Activated CD4-positive, alpha-beta T cell treated with anti-CD3 and anti-CD28 coated beads, Interleukin-2, amount 50 U/mL, for 16 hours (primary cell): ENCODE measurements at regions not wholly inside any gene's neighbourhood (a gene's known extent, or its start where the extent isn't known, plus 50 kb on each side); places are given as distances from the start of the nearest gene placed in this dataset.
"Not testable (repeated sequence)": the region's sequence is repeated elsewhere in the genome, so short reads cannot be mapped to it uniquely, and the experiment has no call there.

ENCODE experiments used
- DNase-seq: peaks from one replicate; pipeline ENCODE4 v3.0.0-alpha.2; 2020

- DNase-seq: no peak
These were observed 101.8 kb downstream of the RPLP1 start for GRCh38 chr15:69554279-69554961.

DNA sequence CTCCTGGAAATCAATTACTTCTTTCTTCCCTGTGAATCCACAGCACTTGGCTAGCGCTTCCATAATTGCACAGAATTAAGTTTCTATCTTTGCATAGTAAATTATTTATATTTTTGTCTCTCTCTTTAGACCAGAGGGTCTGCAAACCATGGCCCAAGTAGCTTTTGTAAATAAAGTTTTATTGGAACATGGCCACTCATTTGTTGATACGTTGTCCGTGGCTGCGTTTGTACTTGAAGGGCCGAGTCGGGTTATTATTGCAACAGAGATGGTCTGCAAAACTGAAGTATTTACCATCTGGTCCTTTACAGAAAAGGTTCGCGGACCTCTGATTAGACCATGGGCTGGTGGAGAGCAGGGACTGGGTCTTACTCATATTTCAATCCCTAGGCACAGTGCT, 102.5 kb downstream of the RPLP1 start:
- no peak for DNase-seq

- no peak for DNase-seq
These were observed 103.7 kb downstream of the RPLP1 start for GRCh38 chr15:69556344-69556743.

DNA sequence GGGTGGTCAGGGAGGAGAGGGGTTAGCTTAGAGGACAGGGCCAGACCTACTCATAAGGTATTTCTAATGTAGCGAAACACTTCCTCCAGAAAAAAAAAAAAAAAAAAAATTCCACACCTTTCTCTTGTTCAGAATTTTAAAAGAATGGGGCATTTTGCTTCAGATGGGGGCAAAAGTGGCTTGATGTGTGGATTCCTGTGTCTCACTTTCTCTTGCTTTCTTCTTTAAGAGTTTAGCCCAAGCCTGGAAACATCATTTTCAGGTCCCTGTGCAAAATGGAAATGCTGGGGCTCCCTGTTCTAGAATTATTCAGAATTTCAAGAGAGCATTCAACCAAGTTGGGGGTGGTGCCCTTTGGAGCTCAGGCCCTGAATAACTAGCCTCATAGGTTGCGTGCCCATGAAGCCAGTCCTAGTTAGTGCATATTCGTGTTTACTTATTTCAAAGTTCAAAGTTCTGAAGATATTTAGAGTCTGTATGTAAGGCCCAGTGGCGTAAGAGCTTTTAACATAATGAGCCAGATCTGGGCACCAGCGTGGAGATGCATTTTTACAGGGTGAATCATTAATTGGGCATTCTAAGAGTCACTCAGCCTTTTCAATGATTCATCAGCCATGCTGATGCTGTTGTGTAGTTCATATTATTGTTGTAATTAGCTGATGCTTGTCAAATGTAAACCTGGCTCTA, 104.5 kb downstream of the RPLP1 start:
- DNase-seq: no peak

DNA sequence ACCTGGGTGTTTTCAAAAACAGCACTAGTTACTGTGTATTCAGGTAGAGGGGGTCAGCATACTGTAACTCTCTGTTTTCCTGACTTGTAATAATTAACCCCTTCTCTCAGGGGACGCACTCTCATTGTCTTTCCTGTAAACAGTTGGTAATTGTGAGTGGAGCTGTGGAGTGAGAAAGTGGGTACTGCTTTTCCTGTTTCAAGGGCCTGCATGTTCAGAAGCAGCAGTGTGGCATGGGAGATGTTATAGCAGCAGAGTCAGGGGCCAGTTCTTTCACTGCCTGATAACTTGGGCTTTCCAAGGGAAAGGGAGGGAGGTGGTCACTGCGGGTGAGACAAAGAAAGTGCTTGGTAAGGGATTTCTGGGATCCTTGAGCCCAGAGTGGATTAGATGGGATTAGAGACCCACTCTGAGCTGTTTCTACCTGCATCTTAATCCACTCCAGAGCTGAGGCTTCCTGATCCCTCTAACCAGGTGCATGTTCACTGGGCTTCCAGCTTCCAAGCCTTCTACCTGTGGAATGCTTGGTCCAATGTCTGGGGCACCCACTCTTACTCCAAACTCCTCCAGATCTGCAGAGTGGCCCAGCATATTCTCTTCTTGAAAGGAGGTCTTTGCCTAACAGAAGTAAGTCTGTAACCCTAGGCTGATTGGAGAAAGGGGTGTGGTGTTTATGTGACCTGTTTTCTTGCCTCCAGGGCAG, 105.2 kb downstream of the RPLP1 start:
- DNase-seq: no peak

- no peak for DNase-seq
These were observed 107.0 kb downstream of the RPLP1 start for GRCh38 chr15:69559440-69560190.

- no peak for DNase-seq
These were observed 108.6 kb downstream of the RPLP1 start for GRCh38 chr15:69561071-69561784.

GRCh38 chr15:69562116-69562515, 109.5 kb downstream of the RPLP1 start:
- no peak for DNase-seq

DNA sequence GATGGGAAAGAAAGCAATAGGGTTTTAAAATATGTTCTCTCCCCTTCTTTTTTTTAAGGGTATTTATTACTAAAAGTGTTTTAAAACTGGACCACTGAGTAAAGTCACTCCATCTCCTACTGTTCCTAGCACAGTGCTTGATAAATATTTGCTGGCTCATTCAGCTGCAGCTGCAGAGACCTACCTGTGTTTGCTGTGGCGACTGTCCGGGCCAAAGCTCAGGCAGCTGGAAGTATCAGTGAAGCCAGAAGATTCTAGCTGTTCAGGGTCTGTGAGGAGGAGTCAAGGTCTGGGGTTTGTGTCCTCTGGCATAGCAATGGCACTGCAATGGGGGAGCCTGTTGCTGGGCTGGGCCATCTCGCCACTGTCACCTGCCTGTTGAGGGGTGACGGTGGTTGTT, 109.9 kb downstream of the RPLP1 start:
- no peak for DNase-seq

- DNase-seq: no peak
These were observed 112.5 kb downstream of the RPLP1 start for GRCh38 chr15:69565066-69565655.

DNA sequence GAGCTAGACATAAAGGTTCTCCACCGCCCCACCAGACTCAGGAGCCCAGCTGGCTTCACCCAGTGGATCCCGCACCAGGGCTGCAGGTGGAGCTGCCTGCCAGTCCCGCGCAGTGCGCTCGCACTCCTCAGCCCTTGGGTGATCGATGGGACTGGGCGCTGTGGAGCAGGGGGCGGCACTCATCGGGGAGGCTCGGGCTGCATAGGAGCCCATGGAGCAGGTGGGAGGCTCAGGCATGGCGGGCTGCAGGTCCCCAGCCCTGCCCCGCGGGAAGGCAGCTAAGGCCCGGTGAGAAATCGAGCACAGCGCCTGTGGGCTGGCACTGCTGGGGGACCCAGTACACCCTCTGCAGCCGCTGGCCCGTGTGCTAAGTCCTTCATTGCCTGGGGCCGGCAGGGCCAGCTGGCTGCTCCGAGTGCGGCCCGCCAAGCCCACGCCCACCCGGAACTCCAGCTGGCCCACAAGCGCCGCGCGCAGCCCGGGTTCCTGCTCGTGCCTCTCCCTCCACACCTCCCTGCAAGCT, 114.7 kb downstream of the RPLP1 start:
- not testable (repeated sequence) for DNase-seq

DNA sequence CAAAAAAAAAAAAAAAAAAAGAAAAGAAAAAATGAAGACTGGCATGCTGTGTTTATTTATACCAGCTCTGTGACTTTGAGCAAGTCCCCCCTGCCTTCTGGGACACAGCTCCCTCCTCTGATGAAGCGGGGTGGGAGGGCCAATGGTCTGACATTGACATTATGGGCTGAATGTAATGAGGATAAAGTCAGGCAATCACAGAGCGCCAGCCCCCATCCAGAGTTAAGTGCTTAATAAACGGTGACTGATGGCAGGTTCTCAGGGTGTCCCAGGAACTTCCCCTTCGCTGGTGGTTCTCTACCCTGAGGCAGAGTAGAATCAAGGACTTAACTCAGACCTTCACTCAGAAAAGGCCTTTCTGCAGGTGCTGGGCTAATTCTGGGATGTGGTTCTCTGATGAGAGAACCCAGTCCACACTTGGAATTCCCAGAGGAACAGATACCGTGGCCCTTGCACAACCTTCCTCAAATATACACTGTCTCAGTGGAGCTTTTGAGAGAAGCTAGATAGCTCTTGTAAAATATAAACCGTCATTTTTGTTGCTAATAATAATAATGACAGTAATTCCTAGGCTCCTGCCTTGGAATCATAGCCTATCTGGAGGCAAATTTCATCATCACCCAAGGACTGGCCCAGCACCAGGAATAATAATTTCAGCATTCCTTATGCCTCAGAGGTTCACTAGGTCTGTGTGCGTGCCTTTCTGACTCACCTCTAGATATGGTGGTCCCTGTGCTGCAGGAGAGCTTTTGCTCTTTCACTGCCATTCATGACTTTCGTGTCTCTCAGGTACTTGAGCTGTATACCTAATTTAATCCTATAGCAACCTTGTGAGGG, 115.8 kb downstream of the RPLP1 start:
- no peak for DNase-seq

DNA sequence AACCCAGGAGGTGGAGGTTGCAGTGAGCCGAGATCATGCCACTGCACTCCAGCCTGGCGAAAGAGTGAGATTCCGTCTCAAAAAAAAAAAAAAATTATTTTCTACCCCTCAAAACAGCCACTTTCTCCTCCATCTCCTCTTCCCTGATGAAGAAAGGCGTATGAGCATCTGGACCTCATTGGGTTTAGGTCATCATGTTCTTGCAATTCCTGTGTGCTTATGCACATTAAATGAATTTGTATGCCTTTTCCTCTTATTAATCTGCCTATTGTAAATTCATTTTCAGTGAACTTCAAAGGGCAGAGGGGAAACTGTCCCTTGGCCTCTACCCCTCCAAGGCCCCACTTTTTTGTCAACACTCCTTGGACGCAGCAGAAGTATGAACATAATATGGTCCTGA, 117.8 kb downstream of the RPLP1 start:
- DNase-seq: no peak

DNA sequence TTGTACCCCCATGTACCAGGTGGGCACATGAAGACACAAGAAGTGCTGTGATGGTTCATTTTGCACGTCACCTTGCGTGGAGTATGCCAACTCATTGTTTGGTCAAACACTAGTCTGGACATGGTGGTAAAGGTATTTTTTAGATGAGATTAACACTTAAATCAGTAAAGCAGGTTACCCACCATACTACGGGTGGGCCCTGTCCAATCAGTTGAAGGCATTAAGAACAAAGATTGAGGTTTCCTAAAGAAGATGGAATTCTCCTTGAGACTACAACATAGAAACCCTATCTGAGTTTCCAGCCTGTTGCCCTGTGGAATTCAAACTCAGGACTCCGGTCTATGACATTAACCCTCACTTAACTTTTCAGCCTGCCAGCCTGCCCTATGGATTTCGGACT, 118.4 kb downstream of the RPLP1 start:
- no peak for DNase-seq

GRCh38 chr15:69573278-69573677, 120.7 kb downstream of the RPLP1 start:
- DNase-seq: not testable (repeated sequence)

GRCh38 chr15:69573815-69574475, 121.3 kb downstream of the RPLP1 start:
- peak; percentile 72 for DNase-seq

- DNase-seq: no peak
These were observed 121.9 kb downstream of the RPLP1 start for GRCh38 chr15:69574506-69574905.

DNA sequence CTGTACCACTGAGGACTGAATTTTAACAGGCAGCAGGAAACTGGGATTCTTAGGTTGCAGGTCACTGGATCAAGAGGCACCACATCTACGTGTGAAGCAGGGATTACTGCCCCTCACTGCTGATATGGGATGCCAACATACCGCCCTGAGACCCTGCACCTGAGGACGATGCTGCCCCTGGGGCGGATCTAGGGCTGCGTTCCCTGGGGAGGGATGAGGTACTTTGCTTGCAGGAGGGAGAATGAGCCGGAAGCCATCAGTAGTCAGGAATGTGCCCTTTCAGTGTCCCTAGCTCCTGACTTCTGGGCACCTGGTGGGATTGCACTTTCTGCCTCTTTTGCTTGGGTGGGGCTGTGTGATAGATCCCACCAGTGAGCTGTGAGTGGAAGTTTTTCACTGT, 122.8 kb downstream of the RPLP1 start:
- no peak for DNase-seq

DNA sequence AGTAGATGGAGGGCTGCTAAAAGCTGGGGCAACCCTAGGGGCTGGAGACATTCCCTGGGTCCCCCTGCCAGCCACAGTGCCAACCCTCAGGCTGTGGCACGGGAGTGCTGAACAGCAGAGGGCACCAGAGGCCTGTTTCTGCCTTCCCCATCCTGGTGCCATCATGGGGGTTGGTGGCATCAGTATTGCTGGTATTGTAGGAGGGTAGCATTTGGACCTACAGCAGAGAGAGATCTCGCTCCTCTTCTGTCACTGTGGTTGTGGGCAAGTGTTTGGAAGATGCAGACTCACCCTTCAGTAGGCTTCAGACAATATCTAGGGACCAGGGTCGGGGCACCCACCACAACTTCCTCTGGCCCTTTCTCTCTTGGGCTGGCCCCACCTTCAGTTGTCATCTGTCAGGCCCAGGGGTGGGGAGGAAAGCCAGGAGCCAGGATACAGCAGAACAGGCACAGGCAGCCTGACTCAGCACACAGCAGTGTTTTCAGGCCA, 123.5 kb downstream of the RPLP1 start:
- peak; percentile 72 for DNase-seq

DNA sequence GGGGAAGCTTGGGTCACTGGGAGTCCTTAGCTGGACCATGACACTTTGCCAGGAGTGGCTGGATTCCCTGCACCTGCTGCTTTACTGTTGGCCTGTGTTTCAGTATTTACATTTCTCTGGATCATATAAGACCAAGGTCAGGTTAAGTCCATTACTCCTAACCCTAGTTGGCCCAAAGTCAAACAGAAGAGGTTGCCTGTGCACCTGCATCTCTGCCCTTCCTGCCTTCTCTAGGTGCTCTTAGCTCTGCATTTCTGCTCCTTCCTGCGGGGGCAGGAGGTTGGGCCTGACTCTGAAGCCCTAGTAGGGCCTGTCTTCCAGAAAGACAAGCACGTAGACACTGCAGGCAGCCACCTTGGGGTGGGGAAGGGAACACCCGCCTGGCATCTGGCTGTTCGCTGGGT, 124.3 kb downstream of the RPLP1 start:
- DNase-seq: no peak
